ENCODE measurements at regions not wholly inside any gene's neighbourhood (a gene's known extent, or its start where the extent isn't known, plus 50 kb on each side); places are given as distances from the start of the nearest gene placed in this dataset.

DNA sequence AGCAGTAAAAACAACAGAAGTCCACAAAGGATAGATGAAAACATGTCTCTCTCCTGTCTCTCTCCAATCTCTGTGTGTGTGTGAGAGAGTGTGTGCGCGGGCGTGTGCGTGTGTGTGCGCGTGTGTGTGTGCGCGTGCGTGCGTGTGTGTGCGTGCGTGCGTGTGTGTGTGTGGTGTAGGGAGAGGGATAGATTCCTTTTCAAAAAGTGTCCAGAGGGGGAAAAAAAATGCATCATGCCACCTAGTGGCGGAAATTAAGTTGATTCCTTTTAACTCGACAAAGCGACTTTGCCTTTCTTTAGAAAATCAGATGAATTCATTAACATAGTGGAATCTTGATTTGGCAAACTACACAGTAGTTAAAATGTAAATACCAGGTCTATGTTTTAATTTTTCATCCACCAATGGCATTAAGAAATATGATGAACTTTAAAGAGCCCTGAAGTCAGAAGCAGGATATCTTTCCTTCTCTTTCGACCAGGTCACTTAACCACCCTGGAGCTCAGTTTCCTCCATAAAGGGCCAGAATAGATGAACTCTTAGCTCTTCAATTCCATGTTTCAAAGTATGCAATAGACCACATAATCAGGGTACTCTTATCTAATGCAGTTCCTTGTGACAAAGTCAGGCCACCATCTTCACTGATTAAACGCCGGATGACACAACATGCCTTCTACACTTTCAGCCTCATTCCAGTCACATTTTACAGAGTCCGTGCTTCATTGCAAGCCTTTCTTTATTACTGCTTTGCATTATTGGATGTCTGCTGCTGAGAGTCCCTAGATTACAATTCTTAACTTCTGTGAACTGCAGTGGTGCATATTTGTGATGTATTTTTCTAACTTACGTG lies 162.8 kb downstream of the FBXO8 start:
- peak; percentile 35 for DNase-seq

DNA sequence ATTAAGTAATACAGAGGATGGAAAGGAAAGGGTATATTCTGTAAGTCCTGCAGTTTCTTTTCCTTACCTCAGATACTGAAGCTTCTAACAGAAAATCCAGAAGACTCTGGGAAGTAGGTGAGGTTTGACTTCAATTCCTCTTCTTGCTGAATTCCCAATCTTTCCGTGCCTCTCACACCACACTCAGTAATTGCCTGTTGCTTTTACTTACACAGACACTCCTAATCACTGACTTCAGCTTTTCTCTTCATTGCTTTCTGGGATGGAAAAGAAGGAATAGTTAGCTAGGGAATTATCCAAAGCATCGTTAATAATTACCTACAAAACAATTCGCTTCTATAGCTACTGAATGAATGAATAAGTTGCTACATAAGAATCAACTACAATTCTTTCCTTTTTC lies 163.6 kb downstream of the FBXO8 start:
- no peak for DNase-seq

DNA sequence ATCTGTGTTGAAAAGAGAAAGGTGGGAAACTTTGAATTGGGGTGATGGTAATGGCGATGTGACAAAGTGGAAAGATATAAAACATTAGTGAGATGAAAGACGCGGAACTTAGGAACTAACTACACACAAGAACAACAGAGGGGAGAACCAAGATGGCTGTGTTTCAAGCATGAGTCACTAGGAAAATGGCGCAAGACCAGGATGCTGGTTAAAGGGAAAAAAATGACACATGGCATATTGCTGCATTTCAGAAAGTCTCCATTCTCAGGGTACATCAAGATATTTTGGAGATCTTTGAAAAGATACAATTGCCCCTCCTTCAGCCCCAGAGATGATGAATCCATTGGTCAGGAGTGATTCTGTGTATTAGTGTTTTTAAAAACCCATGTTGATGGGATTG lies 164.4 kb downstream of the FBXO8 start:
- no peak for DNase-seq

DNA sequence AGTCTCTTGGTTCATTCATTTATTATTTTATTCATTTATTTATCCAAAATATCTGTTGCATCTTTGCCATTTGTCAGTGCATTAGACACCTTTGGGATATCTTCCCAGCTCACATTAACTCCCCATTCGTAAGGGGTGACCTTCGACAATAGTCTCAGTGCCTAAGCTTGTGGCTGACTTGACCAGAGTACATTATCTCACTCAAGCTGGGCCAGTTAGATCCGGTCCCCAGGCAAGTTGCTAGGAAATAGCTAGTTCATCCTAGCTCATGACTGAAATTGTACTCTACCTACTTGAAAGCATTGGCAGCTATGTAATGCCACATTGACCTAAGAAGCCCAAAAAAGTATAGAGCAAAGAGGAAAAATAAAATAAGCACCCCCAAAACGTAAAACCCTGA lies 165.3 kb downstream of the FBXO8 start:
- DNase-seq, result no peak

DNA sequence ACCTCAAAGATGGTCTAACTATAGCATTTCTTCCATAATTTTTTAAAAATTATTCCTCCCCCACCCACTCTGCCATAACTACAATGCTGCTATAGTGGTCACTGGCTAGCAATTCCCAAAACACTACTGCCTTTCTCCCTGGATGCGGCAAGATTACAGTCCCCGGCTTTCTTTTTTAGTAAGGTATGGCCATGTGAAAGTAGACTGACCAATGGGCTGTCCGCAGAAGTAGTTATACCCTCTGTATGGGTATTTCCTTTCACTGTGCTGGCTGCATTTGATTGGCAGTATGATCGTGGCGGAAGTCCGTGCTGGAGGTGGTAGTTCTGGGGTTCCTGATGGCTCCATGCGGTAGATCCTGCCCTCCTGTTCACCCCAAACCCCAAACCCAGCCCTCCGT lies 166.0 kb downstream of the FBXO8 start:
- DNase-seq, result no peak

DNA sequence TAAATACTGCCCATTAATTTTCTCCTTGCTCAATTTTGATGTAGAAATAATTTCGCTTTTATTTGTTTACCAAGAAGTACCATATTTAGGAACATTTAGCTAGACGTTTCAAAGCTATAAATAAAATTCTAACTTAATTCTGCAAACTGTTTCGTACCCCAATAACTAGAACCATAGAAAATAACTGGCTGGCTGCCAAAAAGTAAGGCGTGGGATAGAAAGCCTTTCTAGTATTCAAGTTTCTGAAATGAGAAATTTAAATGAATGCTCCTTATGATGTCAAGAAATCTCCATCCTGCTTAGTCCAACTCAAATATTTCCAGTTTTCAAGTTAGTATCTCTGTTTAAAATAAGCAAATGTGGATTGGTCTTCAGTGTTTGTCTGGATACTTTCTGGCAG lies 167.4 kb downstream of the FBXO8 start:
- no peak for DNase-seq

DNA sequence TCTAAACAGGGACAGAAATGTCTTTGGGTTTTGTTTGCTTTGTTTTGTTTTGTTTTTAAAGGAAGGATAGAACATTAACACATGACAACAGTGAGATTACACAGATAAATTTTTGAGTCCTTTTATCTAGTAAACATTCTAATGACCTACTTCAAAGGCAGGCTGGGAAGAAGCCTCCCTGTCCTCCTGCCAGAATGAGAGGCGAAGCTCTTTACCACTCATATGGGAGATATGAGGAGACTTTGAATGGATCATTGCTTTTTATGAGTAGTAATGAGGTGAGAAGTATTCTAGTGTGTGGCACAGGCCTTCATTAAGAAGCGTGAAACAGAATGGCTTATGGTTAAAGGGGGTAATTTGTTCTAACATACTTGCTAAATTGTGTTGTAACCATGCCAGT lies 172.0 kb downstream of the FBXO8 start:
- DNase-seq, result no peak

DNA sequence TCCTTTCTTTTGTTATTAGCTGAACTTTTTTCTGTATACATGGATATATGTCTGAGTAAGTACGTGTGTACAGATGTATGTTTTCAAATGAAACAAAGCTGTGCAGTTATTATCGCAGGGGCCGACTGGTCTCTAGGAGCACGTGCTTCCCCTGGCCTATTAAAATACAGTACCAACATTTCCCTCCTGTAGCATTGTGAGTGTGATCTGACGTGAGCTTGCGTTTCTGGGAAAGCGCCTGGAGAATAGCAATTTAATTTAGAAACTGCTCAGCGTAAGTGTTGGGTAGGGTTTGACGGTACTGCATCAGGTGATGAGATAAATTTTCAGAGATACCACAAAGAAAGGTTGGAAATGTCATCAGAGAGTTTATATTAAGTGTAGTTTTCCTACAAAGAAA lies 173.3 kb downstream of the FBXO8 start:
- no peak for DNase-seq

DNA sequence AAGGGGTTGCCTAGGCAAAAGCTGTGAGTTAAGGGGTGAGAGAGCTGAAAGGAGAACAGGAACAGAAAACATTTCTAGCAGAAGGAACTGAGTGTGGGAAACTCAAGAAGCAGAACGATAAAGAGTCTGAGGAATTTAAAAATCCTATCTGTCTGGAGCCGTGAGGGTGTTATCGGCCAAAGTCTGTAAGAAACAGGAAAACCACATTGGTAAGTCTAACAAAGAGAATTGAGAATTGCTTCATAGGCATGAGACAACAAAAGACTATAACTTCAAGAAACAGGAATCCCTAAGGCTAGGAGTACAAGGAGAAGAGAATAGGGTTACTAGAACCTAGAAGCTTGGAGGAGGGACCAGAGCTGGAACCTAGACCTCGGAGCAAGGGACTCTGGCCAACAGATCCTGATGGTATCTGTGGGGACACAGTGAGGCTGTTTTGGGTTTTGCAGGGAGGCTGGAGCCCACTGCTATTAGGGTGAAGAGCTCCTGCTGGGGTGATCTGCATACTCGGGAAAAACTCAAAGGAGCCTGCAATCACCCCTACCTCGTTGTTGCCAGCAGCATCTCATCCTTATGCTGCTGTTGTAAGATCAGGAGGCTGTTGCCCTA lies 175.6 kb downstream of the FBXO8 start:
- no peak for DNase-seq

DNA sequence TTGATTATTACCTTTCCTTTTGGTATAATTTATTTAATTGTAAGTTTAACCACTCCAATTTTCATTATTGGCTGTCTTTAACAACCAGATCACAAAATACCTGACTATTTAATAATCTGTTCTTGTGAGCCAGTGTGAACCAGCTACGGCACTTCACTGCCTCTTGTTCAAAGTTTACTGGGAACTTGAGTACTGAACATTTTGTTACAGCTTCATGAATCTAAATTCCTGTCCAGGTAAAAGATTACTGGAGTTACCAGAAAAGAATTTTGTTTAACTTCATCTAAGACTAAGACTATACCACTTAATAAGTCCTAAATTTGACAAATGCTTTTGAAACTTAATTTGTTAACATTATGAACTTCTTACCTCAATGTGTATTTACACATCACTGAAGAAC lies 178.3 kb downstream of the FBXO8 start:
- DNase-seq, result no peak

DNA sequence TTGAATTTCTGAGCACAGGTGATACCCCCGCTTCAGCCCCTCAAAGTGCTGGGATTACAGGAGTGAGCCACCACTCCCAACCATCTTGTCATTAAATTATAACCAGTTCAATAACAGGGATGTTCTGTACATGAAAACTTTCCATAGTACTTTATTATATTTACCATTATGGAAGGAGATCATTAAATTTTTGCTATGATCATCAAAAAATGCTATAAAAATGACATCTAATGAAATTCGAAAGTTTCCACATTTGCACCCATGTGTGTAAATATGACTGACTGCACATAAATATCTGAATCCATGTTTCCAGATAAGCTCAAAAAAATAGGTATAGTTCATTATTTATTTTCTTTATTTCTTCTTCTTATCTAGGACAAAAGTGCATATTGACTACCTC lies 182.6 kb downstream of the FBXO8 start:
- DNase-seq, result no peak

DNA sequence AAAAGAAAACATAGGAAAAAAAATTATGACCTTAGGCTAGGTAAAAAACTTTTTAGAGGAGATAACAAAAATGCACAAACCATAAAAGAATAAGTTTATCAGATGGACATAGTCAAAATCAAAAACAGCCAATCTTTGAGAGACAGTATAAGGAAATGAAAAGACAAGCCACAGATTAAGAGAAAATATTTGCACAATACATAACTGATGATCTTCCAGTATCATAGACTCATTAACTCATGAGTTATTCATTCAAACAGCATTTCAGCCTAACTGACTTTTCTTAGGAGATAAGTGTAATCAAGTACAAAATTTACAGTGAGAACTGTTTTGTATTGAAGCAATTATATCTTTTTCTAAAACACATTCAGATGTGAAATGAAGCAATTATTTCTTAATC lies 183.8 kb downstream of the FBXO8 start:
- no peak for DNase-seq

DNA sequence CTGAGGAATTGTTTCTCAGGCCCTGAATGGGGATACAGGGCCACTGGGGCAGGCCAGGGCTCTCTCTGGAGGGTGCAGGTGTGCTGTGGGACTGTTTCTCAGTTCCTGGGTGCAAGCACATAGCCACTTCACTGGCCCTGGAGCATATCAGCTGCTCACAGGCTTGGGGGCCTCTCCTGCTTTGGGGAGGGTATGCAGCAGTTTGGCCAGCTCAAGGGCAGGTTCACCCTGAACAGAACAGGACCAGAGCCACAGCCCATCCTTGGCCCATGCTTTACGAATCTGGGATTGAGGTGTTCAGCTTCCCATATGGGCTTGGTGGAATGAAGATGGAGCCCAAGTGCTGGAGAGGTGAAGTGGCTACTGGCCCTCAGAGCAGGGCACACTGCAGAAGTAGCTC lies 186.5 kb downstream of the FBXO8 start:
- DNase-seq, result no peak

DNA sequence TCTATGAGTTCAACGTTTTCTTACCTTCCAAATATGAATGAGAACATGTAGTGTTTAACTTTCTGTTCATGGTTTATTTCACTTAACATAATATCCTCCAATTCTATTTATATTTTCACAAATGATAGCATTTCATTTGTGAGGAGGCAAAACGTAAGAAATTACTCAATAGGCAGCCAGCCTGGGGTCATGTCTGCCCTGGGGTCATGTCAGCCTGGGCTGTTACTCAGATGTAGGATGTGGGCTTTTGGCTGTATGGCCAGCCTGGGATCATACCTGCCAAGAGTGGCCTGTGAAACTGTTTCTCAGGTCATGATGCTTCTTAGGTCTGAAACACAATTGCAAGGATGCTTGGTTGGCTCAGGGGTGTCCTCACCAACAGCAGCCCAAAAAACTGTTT lies 187.0 kb downstream of the FBXO8 start:
- DNase-seq, result no peak

DNA sequence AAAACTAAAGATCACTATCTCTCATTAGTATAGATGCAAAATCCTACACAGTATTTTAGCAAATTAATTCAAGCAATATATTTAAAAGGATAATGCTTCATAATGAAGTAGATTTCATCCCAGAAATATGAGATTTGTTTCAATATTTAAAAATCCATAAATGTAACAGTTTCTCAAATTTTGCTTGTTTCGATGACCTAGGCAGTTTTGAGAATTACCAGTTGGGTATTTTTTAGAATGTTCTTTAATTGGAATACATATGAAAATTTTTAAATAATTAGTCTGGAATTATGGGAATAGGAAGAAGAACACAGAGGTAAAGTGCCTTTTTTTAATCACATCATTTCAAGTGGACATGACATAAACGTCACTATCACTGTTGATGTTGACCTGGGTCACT lies 192.3 kb downstream of the FBXO8 start:
- DNase-seq, result no peak

DNA sequence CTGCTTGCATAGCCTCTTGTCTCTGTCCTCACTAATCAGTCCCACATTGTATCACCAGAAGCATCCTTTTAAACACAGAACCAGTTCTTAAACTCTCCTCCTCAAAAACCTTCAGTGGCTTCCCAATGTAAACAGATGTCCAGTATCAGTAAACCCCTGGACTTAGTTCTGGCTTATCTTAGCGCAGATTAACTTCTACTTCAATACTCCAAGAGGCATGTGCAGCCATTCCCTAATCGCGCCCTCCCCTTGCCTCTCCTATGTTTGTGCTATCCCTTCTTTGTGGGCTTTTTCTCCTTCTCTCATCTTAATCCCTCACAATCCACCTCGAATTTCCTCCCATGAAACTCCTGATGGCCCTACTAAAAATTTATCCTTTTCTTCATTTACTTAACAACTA lies 193.8 kb downstream of the FBXO8 start:
- no peak for DNase-seq

DNA sequence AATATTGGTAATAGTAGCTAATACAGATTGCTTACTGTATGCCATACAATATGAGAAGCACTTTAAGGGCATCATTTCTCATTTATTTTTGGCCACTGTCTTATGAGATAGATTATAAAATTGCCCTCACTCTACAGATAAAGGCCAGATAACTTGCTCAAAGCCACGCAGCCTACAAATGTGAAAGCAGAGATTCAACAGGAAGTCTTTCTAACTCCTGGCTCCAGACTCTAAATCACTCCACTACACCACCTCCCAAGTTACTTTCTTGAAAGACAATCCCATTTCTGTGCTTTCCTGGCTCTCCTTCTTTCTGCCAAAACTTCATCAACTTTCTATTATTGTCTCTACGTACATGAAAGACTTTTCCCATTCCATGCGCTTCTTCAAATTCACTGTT lies 194.7 kb downstream of the FBXO8 start:
- no peak for DNase-seq

DNA sequence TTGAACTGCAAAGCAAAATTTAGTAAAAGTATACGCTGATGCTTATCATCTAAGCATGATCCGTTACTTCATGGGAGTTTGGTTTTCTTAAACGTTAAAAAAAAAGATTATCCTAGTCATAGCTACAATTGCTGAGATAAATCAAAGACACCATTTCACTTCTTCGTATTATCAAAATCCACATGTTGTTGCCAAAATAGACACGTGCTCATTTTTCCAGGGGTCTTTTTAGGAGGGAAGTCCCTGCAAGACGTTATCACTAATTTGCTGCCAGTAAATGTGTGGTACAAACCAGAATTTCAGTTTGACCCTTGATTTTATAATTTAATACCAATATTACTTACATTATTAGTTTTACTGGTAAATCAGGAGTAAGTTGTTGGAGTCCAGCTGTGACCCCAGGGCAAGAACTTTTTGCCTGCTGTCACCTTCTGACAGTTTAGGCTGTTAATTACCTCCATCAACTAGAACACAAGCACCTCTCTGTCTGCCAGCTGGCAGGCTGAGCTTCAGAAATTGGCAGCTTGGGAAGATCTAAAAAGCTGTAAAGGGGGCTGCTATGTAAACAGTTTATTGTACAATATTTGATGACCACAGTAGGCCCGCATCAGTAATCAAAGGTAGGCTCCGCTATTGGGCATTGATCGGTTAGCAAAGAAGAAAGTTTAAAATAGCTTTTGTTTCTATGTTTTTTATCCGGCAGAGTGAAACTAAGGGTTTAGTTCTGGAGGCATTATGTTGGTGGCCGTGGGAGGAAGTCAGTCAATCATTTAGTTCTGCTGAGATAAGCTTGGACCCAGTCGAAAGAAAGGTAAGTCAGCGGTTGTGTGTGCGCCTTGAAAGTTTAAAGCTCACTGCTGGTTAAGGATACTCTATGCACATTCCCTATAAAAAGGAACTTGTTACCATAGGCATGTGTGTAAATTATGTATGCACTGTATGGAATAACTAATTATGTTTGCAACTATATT lies 196.4 kb downstream of the FBXO8 start:
- no peak for DNase-seq

DNA sequence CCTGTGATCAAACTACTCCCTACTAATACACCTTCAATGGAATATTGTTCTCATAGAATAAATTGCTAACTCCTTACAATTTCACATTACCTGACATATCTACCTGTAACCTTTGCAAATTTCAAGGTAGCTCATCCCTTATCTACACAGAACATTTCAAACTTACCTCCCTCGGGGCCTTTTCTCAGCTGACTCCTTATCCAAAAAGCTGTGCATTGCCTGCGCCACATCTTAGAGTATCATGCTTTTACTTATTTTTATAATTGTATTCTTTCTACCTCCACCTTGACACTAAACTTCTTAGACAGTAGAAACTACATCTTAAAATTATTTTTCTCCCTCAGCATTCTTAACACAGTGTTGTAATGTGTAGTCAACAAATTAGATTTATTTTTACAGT lies 198.5 kb downstream of the FBXO8 start:
- no peak for DNase-seq

DNA sequence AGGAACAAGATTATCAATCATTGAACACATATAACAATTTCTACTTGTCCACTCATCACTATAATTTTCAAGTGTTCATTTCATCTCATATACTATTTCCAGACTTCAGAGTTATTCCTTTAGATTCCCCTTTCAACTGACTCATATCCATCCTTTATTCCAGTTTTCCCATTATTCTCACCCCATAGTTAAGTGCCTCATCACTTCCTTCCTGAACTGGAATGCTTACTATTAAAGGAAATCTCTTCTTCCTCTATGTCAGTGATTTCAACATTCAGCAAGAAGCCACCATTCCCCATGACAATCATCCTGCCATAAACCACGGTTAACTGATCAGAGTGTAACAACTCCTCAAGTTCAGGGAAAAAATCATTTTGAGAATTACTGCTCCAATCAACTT lies 198.9 kb downstream of the FBXO8 start:
- no peak for DNase-seq

DNA sequence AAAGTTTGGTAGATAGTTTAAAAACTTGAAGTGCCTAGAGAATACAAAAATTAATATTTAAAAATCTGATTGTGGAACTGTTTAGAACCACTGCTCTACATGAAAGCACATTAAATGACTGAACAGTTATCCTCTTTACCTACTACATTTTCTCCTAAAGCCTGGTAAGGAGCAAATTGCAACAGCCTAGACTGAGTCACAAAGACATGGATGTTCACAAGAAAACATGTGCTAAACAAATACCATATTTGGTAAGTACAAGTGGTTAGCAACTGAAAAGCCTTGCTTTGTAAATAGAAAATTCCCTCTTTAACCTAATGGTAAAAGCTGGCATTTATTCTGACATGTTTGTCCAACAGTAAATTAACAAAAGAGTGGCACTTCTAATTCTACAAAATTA lies 203.1 kb downstream of the FBXO8 start:
- DNase-seq, result no peak

DNA sequence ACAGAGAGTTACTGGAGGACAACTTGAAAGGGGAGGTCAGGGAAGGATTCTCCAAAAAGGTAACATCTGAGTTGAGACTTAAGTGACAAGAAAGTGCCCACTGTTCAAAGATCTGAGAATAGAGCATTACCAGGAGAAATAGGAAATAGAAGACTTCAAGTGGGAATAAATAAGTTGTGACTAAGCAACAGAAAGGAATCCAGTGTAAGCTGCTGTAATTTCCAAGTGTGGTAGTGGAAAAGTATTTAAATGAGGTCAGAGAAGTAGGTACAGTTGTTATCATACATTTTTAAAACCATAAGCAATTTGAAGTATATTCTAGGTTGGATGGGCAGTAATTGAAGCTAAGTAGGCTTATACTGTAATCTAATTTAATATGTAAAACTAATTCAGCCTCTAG lies 211.9 kb downstream of the FBXO8 start:
- no peak for DNase-seq

DNA sequence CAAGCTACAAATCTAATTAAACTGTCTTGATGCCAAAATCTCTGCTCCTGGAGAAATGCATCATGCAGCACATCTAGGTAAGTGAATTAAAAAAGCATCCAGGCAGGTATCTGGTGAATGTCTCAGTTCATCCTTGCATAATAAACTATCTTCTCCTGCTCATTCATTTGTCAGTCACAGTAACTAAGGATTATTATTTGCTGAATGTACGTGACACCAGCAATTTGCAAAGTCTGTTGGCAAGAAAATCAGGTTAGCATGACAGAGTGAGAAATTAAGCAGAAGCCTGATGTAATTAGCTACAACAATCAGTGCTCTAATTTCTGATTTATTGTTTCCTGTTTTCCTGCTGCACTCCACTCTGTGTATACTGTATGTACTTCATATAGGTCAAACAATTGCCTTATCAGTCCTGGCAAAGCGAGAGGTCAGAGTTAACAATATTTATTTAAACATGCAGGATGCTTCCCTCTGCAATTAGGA lies 213.6 kb downstream of the FBXO8 start:
- no peak for DNase-seq

Data from hindlimb muscle (tissue), 1 donor.